KMS-11 (cell line): ENCODE measurements at regions not wholly inside any gene's neighbourhood (a gene's known extent, or its start where the extent isn't known, plus 50 kb on each side); places are given as distances from the start of the nearest gene placed in this dataset.

ENCODE experiments used
- H2AFZ ChIP-seq: fragments of 200-600 bp; sonication (generic); 2 replicates; pipeline ENCODE4 v1.6.1; 2016; ENCODE audit warnings: antibody characterized with exemption, mixed run types, low read depth
- H3K27ac ChIP-seq: fragments of 200-600 bp; sonication (generic); 2 replicates; pipeline ENCODE4 v1.6.1; 2016; ENCODE audit warnings: mild to moderate bottlenecking, mixed run types
- H3K27me3 ChIP-seq: fragments of 200-600 bp; sonication (generic); 2 replicates; pipeline ENCODE4 v1.6.1; 2017; ENCODE audit warnings: mild to moderate bottlenecking, low read depth, mixed run types, moderate library complexity; ENCODE audit not compliant: insufficient read depth
- H3K36me3 ChIP-seq: fragments of 200-600 bp; sonication (generic); 2 replicates; pipeline ENCODE4 v1.6.1; 2017; ENCODE audit warnings: mild to moderate bottlenecking, mixed run types; ENCODE audit not compliant: insufficient read depth
- H3K4me1 ChIP-seq: fragments of 200-600 bp; sonication (generic); 2 replicates; pipeline ENCODE4 v1.6.1; 2016; ENCODE audit warnings: mild to moderate bottlenecking, low read depth, mixed run types; ENCODE audit not compliant: poor library complexity, severe bottlenecking
- H3K4me2 ChIP-seq: fragments of 200-600 bp; sonication (generic); 2 replicates; pipeline ENCODE4 v1.7.0; 2016; ENCODE audit warnings: mild to moderate bottlenecking, mixed run types
- H3K4me3 ChIP-seq: fragments of 200-600 bp; sonication (generic); IDR thresholded peaks from 2 replicates; pipeline ENCODE4 v1.6.1; 2017; ENCODE audit warnings: low read depth, low read length, mixed read lengths; ENCODE audit not compliant: insufficient read depth
- H3K79me2 ChIP-seq: fragments of 200-600 bp; sonication (generic); 2 replicates; pipeline ENCODE4 v1.6.1; 2016; ENCODE audit warnings: low read depth, mixed run types; ENCODE audit not compliant: insufficient read depth
- H3K9ac ChIP-seq: fragments of 200-600 bp; sonication (generic); 2 replicates; pipeline ENCODE4 v1.6.1; 2016; ENCODE audit warnings: mild to moderate bottlenecking, mixed run types
- H4K20me1 ChIP-seq: fragments of 200-600 bp; sonication (generic); 2 replicates; pipeline ENCODE4 v1.6.1; 2016; ENCODE audit warnings: mild to moderate bottlenecking, mixed run types; ENCODE audit not compliant: insufficient read depth
- CTCF ChIP-seq: fragments of 200-600 bp; sonication (generic); conservative IDR thresholded peaks from 2 replicates; pipeline ENCODE4 v1.6.1; 2017; ENCODE audit warnings: low read depth, mild to moderate bottlenecking, antibody characterized with exemption, low read length, moderate library complexity, mixed read lengths

- Histone ChIP-seq H2AFZ (no peak overlapping the region), H3K4me2 (no peak overlapping the region), H3K36me3 (no peaks in the 10 kb centered on the region), H3K4me3 (no peak overlapping the region), H3K27me3 (no peaks in the 10 kb centered on the region), H3K79me2 (no peaks in the 10 kb centered on the region), H4K20me1 (no peaks in the 10 kb centered on the region), H3K4me1 (no peaks in the 10 kb centered on the region), H3K27ac (no peak overlapping the region), H3K9ac (no peak overlapping the region)
- no peak for TF ChIP-seq CTCF
Measured at GRCh38 chr1:119191325-119191724, 50.9 kb upstream of the WARS2 start.

- Histone ChIP-seq H3K36me3 (no peaks in the 10 kb centered on the region), H3K79me2 (no peaks in the 10 kb centered on the region), H3K4me3 (no peak overlapping the region), H3K4me2 (no peak overlapping the region), H2AFZ (no peak overlapping the region), H3K27me3 (no peaks in the 10 kb centered on the region), H3K9ac (no peak overlapping the region), H3K27ac (no peak overlapping the region), H4K20me1 (no peaks in the 10 kb centered on the region), H3K4me1 (peaks cover 3% of the 10 kb centered on the region)
- no peak for TF ChIP-seq CTCF
Measured at GRCh38 chr1:119204197-119204960, 63.9 kb upstream of the WARS2 start.

- H3K79me2 ChIP-seq: no peaks in the 10 kb centered on the region
- no peak overlapping the region for H3K4me3 ChIP-seq
- TF ChIP-seq CTCF: no peak
- no peaks in the 10 kb centered on the region for H3K27me3 ChIP-seq
- no peaks in the 10 kb centered on the region for H4K20me1 ChIP-seq
- H3K4me1 ChIP-seq: peaks cover 9% of the 10 kb centered on the region
- no peak overlapping the region for H3K27ac ChIP-seq
- H3K9ac ChIP-seq: no peak overlapping the region
- H3K4me2 ChIP-seq: no peak overlapping the region
- no peaks in the 10 kb centered on the region for H3K36me3 ChIP-seq
- no peak overlapping the region for H2AFZ ChIP-seq
Measured at GRCh38 chr1:119204961-119205357, 64.5 kb upstream of the WARS2 start.

- no peak overlapping the region for H2AFZ ChIP-seq
Measured at GRCh38 chr1:119209061-119209460, 68.6 kb upstream of the WARS2 start.

More at GRCh38 chr1:119209061-119209460, 68.6 kb upstream of the WARS2 start:
- Histone ChIP-seq H3K79me2 (no peaks in the 10 kb centered on the region), H3K9ac (no peak overlapping the region), H3K4me1 (peaks cover 21% of the 10 kb centered on the region), H3K27me3 (no peaks in the 10 kb centered on the region), H3K4me3 (no peak overlapping the region), H3K27ac (no peak overlapping the region), H3K36me3 (no peaks in the 10 kb centered on the region), H4K20me1 (no peaks in the 10 kb centered on the region), H3K4me2 (no peak overlapping the region)
- TF ChIP-seq CTCF: no peak
